ENCODE measurements at regions not wholly inside any gene's neighbourhood (a gene's known extent, or its start where the extent isn't known, plus 50 kb on each side); places are given as distances from the start of the nearest gene placed in this dataset.

DNA sequence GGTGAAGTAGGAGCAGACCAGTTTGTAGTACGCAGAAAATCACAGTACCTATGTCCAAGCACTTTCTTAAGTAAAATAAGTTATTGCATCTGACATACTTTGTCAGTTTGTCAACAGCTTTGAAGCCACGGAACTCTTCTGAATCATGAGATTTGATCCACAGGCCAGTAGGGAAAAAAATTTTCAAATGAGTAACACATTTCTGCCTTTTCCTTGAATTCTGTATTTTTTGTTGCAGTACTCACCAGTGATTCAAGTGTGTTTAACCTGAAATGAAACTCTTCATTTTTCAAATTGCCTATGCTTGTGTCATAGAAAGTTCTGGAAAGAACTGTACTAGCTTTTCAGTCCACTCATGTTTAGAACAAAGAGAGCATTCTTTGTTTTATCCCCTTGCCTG, 337.7 kb downstream of the GATA3 start:
- Mint-ChIP-seq H3K9me3 (ENCODE audit: low read depth) (no peaks in the 10 kb centered on the region), H3K4me3 (no peak overlapping the region), H3K27ac (no peak overlapping the region), H3K36me3 (ENCODE audit: low read depth) (no peaks in the 10 kb centered on the region), H3K27me3 (no peaks in the 10 kb centered on the region), H3K4me1 (peaks cover 6% of the 10 kb centered on the region)
- POLR2A ChIA-PET = no interaction called here
- CTCF ChIA-PET = no interaction called here
- intact Hi-C loops (cut with DNase I, micrococcal nuclease) = no loop called here
- DNase-seq = no peak
- ATAC-seq = no peak

DNA sequence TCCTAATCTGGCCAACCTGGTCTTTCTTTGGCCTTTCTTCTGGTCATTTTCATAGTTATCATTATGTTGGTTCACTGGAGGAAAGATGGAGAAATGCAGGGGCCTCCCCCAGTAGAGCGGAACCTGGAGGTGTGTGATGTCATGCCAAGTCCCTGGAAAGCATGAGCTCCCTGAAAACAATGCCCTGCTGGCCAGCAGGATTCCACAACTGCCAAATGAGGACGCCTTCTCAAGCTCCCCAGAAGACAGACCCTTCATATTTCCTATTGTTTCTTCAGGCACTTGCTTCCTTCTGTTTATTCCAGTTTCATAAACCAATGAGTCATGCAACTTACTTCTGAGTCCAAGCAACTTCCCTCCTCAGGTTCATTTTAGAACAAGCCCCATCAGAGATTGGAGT, 339.0 kb downstream of the GATA3 start:
- Mint-ChIP-seq H3K4me1 (peaks cover 9% of the 10 kb centered on the region), H3K27ac (no peak overlapping the region), H3K36me3 (ENCODE audit: low read depth) (no peaks in the 10 kb centered on the region)

DNA sequence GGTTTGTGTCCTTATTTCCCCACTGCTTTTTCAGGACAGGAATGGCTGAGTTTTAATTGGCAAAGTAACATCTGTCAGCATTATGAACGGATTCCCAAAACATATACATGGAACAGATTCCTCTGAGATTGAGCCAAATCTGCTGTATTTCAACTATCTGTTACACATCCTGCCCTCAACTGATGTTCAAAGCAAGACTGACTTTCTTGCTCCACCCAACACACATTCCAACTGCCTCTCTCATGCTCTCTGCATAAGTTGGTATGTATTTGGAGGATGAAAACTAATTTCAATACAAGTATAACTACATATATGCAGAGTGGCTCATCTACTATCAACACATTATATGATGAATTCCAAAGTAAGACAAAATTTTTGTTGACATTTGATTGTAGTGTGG, 342.2 kb downstream of the GATA3 start:
- peaks cover 26% of the 10 kb centered on the region for H3K4me1 Mint-ChIP-seq
- H3K27ac Mint-ChIP-seq = no peak overlapping the region
- H3K36me3 Mint-ChIP-seq (ENCODE audit: low read depth) = no peaks in the 10 kb centered on the region
- intact Hi-C loops (cut with DNase I, micrococcal nuclease) = no loop called here
- ATAC-seq (no peak), DNase-seq (no peak)
- ChIA-PET POLR2A (no interaction called here), CTCF (interaction anchor here (0.6 to 0.7 kb wide), 2 partner anchors 451 to 539 kb away, joined by 3 read pairs; no protein-coding TSS in a partner anchor)
- no peaks in the 10 kb centered on the region for H3K27me3 Mint-ChIP-seq
- no peak overlapping the region for H3K4me3 Mint-ChIP-seq
- H3K9me3 Mint-ChIP-seq (ENCODE audit: low read depth) = no peaks in the 10 kb centered on the region

More for the DNA sequence above, 339.0 kb downstream of the GATA3 start:
- no peak overlapping the region for H3K4me3 Mint-ChIP-seq
- POLR2A ChIA-PET = interaction anchor here (0.9 kb wide), 1 partner anchor 9 kb away, joined by 4 read pairs; no protein-coding TSS in a partner anchor
- ATAC-seq (no peak), DNase-seq (no peak)
- H3K27me3 Mint-ChIP-seq = no peaks in the 10 kb centered on the region
- H3K9me3 Mint-ChIP-seq (ENCODE audit: low read depth) = no peaks in the 10 kb centered on the region
- intact Hi-C loops (cut with DNase I, micrococcal nuclease) = no loop called here
- CTCF ChIA-PET = no interaction called here

DNA sequence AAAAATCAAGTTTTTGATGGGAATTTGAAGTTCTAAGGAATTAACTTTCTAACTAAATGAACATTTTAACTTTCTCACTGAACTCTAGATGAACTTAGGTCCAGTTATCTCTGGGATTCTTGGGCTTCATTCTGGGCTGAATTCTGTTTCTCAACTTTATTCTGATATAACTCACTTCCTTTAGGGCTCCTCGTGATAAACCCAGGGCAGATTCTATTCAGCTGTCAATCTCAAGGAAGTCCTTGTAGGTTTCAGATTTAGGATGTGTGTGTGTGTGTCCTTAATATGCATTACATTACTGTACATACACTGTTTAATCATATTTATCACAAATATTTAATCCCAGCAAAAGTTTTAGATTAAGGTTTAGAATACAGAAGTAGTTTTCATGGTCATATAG, 344.3 kb downstream of the GATA3 start:
- H3K4me3 Mint-ChIP-seq = no peak overlapping the region
- no peak overlapping the region for H3K27ac Mint-ChIP-seq
- intact Hi-C loops (cut with DNase I, micrococcal nuclease) = no loop called here
- ChIA-PET POLR2A (no interaction called here), CTCF (no interaction called here)
- peaks cover 47% of the 10 kb centered on the region for H3K4me1 Mint-ChIP-seq
- H3K9me3 Mint-ChIP-seq (ENCODE audit: low read depth) = no peaks in the 10 kb centered on the region
- DNase-seq (no peak), ATAC-seq (no peak)
- H3K36me3 Mint-ChIP-seq (ENCODE audit: low read depth) = no peaks in the 10 kb centered on the region
- no peaks in the 10 kb centered on the region for H3K27me3 Mint-ChIP-seq

DNA sequence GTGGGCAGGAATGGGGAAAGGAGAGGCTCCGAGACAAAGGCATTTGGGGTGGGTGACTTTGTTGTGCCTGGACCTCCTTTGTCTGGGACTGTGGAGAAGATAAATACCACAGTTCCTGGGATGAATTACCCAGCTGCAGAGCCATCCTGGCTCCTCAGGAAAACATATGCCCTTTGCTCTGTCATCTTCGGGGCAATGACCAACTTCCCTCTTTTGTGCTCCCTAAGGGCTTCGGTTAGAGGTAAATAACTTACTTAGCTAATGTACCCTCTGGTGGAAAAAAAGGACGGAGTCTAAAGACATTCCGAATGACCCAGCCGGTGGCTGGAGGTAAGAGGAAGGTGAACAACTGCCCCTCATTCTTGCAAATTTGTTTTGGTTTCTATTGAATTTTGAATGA, 345.7 kb downstream of the GATA3 start:
- POLR2A ChIA-PET = no interaction called here
- Mint-ChIP-seq H3K4me1 (peaks cover 58% of the 10 kb centered on the region), H3K9me3 (ENCODE audit: low read depth) (no peaks in the 10 kb centered on the region), H3K4me3 (no peak overlapping the region), H3K27ac (no peak overlapping the region), H3K27me3 (no peaks in the 10 kb centered on the region), H3K36me3 (ENCODE audit: low read depth) (no peaks in the 10 kb centered on the region)
- intact Hi-C loops (cut with DNase I, micrococcal nuclease) = loop anchor here (5.0 kb wide), 6 partner anchors 38 to 692 kb away; no protein-coding TSS in a partner anchor
- DNase-seq (no peak), ATAC-seq (no peak)
- CTCF ChIA-PET = interaction anchor here (1.1 kb wide), 1 partner anchor 81 kb away, joined by 3 read pairs; no protein-coding TSS in a partner anchor

DNA sequence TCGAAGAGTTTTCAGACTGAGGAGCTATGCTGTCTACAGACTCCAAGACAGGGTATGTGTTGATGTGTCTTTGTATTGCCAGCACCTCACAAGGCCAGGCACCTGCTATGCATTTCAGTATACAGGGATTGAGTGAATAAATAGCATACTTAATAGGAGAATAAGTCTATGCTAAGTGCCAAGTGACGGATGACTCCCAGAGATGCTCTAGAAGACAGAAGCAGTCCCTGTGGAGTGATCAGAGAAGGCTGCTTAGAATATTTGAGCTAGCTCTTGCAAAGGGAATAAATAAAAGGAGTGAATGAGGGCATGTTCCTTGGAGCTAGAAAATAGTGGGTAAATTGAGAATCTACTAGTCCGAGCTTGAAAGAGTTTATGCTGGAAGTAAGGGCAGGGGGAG, 346.4 kb downstream of the GATA3 start:
- CTCF ChIA-PET = interaction anchor here (0.7 to 1.1 kb wide), 2 partner anchors 82 to 217 kb away, joined by 3 read pairs; no protein-coding TSS in a partner anchor
- no peak overlapping the region for H3K27ac Mint-ChIP-seq

DNA sequence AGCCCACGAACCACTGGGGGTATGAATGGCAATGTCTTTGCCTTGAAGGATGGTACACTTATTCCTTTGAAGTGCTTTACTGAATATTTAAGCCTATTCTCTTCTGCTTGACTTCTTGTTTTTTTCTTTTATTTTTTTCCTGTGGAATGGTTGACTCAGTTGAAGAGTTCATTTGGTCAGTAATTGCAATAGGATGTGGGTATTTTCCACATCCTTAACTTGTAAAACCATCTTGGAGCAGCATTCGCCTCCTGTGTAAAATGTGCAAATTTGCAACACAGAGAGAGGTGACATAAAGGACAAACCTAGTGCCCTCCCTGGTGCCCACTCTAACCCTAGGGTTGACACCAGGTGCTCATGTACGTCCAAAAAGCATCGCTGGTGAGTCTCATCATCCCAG, 347.0 kb downstream of the GATA3 start:
- CTCF ChIA-PET = interaction anchor here (0.5 to 1.4 kb wide), 4 partner anchors 83 to 1983 kb away, joined by 3 read pairs; no protein-coding TSS in a partner anchor
- H3K27me3 Mint-ChIP-seq = no peaks in the 10 kb centered on the region
- ATAC-seq = no peak
- H3K27ac Mint-ChIP-seq = no peak overlapping the region
- no peak overlapping the region for H3K4me3 Mint-ChIP-seq
- H3K36me3 Mint-ChIP-seq (ENCODE audit: low read depth) = no peaks in the 10 kb centered on the region
- intact Hi-C loops (cut with DNase I, micrococcal nuclease) = loop anchor here (5.0 kb wide), 6 partner anchors 39 to 691 kb away; no protein-coding TSS in a partner anchor
- no peak for DNase-seq
- H3K9me3 Mint-ChIP-seq (ENCODE audit: low read depth) = no peaks in the 10 kb centered on the region
- peaks cover 66% of the 10 kb centered on the region for H3K4me1 Mint-ChIP-seq
- POLR2A ChIA-PET = no interaction called here

More for the DNA sequence above, 346.4 kb downstream of the GATA3 start:
- H3K9me3 Mint-ChIP-seq (ENCODE audit: low read depth) = no peaks in the 10 kb centered on the region
- intact Hi-C loops (cut with DNase I, micrococcal nuclease) = loop anchor here (5.0 kb wide), 6 partner anchors 39 to 691 kb away; no protein-coding TSS in a partner anchor
- H3K27me3 Mint-ChIP-seq = no peaks in the 10 kb centered on the region
- ATAC-seq (no peak), DNase-seq (no peak)
- no peaks in the 10 kb centered on the region for H3K36me3 Mint-ChIP-seq (ENCODE audit: low read depth)
- H3K4me1 Mint-ChIP-seq = peaks cover 61% of the 10 kb centered on the region
- POLR2A ChIA-PET = no interaction called here
- H3K4me3 Mint-ChIP-seq = no peak overlapping the region

DNA sequence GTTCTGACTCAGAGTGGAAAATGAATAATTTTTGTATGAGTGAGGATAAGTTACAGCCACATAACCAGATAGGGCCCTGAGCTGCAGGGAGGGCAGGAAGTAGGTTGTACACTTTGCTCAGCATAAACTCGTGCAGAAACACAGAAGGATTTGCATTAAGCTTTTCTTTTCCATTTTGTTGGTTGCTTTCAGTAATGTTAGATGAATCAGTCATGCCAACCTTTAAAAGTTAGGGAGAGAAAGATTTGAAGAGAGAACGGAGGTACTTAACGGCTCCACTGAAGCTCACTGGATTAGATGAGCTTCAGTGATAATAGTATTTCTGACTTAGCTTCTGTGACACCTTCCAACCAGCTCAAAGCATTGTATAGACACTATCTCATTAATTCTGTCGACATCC, 348.1 kb downstream of the GATA3 start:
- intact Hi-C loops (cut with DNase I, micrococcal nuclease) = loop anchor here (1.0 to 5.0 kb wide), 12 partner anchors 40 to 690 kb away; partner anchors contain the start of gene GATA3 (in 1 of the 2)
- no peaks in the 10 kb centered on the region for H3K27me3 Mint-ChIP-seq
- H3K27ac Mint-ChIP-seq = peak overlapping the region; percentile 79
- H3K4me1 Mint-ChIP-seq = peaks cover 74% of the 10 kb centered on the region
- H3K36me3 Mint-ChIP-seq (ENCODE audit: low read depth) = no peaks in the 10 kb centered on the region
- peak overlapping the region; percentile 26 for H3K4me3 Mint-ChIP-seq
- DNase-seq (peak; percentile 69), ATAC-seq (peak; percentile 93)
- no peaks in the 10 kb centered on the region for H3K9me3 Mint-ChIP-seq (ENCODE audit: low read depth)
- ChIA-PET POLR2A (interaction anchor here (0.6 to 1.1 kb wide), 3 partner anchors 9 to 337 kb away, joined by 3 to 4 read pairs (median 3); no protein-coding TSS in a partner anchor), CTCF (interaction anchor here (0.7 to 1.4 kb wide), 4 partner anchors 14 to 343 kb away, joined by 3 read pairs; no protein-coding TSS in a partner anchor)

DNA sequence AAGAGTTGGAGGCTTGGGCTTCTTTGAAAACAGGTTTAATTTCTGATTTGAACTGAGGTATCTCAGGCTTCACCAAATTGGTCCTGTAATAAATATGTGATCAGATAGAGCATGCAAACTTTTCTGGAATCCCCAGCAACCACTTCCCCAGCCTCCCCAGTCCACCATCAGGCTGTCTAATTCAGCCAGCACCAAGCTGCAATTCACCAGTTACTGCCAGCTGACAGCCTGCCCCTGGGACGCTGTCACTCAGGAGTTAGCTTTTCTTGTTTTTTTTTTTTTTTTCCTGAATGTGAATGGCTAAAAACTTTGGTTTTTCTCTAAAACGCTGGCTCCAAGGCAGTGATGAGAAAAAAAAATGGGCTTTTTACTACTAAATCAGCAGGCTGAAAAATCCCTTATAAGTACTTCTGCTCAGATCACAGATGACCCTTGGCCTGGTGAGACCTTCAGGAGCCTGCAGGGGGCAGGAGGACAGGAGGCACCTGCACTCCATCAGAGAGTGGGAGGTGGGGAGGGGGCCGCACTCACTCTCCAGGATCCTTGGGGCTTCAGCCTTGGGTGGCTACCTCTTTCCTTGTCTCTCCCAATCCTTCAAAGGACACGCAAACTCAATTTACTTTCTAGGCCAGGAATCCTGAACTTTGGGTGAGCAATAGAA, 349.4 kb downstream of the GATA3 start:
- peak overlapping the region; percentile 55 for H3K4me3 Mint-ChIP-seq
- H3K4me1 Mint-ChIP-seq = peaks cover 70% of the 10 kb centered on the region
- no peaks in the 10 kb centered on the region for H3K9me3 Mint-ChIP-seq (ENCODE audit: low read depth)
- H3K27ac Mint-ChIP-seq = peak overlapping the region; percentile 79
- ChIA-PET POLR2A (interaction anchor here (0.6 kb wide), 3 partner anchors 89 to 165 kb away, joined by 3 to 5 read pairs (median 4); no protein-coding TSS in a partner anchor), CTCF (interaction anchor here (0.7 kb wide), 1 partner anchor 1474 kb away, joined by 3 read pairs; no protein-coding TSS in a partner anchor)
- H3K27me3 Mint-ChIP-seq = no peaks in the 10 kb centered on the region
- intact Hi-C loops (cut with DNase I, micrococcal nuclease) = loop anchor here (2.0 to 5.0 kb wide), 12 partner anchors 42 to 688 kb away; partner anchors contain the start of gene GATA3 (in 1 of the 2)
- no peaks in the 10 kb centered on the region for H3K36me3 Mint-ChIP-seq (ENCODE audit: low read depth)
- ATAC-seq (no peak), DNase-seq (no peak)

DNA sequence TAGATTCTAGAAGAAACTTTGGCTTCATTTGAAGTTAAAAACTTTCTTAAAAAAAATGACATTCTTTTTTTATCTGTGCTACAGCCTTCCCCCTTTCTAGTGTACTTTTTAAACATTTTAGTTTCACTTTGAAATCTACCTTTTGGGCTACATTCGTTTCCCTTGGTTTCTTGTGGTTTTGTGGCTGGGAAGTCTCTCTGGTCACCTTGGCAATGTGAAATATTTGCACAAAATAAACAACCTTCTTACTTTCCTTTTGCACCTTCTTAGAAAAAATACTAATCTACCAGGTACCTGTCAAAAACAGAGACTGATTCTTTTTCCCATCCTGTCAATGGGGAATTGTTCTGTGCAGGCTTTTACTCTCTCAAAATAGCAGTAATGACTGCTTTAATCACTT, 350.2 kb downstream of the GATA3 start:
- intact Hi-C loops (cut with DNase I, micrococcal nuclease) = loop anchor here (2.0 to 5.0 kb wide), 7 partner anchors 42 to 688 kb away; no protein-coding TSS in a partner anchor
- H3K9me3 Mint-ChIP-seq (ENCODE audit: low read depth) = no peaks in the 10 kb centered on the region
- H3K4me1 Mint-ChIP-seq = peaks cover 69% of the 10 kb centered on the region
- CTCF ChIA-PET = interaction anchor here (0.8 kb wide), 1 partner anchor 53 kb away, joined by 3 read pairs; no protein-coding TSS in a partner anchor
- H3K4me3 Mint-ChIP-seq = peak overlapping the region; percentile 55
- peak; percentile 10 for ATAC-seq
- no peaks in the 10 kb centered on the region for H3K27me3 Mint-ChIP-seq
- peak overlapping the region; percentile 73 for H3K27ac Mint-ChIP-seq
- POLR2A ChIA-PET = no interaction called here
- DNase-seq = peak; percentile 49
- H3K36me3 Mint-ChIP-seq (ENCODE audit: low read depth) = no peaks in the 10 kb centered on the region

DNA sequence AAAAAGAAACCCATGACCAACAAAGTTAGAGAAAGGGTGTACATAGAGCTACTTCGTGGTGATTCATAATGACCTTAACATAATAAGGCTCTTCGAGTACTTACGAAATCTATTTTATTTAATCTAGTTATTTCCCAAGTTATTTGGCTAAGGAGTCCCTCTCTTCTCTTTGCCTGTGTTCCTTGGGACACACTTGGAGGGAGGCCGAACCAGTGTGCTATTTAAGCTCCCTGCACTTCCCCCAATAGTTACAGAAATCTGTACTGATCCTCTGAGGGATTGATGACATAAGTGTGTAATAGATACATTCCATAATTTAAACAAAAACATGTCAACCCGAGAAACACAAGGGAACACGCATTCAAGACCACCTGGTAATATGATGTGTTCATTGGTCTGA, 351.1 kb downstream of the GATA3 start:
- no peak overlapping the region for H3K27ac Mint-ChIP-seq
- intact Hi-C loops (cut with DNase I, micrococcal nuclease) = loop anchor here in 1 of 2 experiments (2.0 kb wide), 1 partner anchor 621 kb away; no protein-coding TSS in a partner anchor
- POLR2A ChIA-PET = no interaction called here

More for the DNA sequence above, 351.1 kb downstream of the GATA3 start:
- H3K4me1 Mint-ChIP-seq = peaks cover 66% of the 10 kb centered on the region
- H3K4me3 Mint-ChIP-seq = no peak overlapping the region
- no peaks in the 10 kb centered on the region for H3K36me3 Mint-ChIP-seq (ENCODE audit: low read depth)
- ATAC-seq = no peak
- no peaks in the 10 kb centered on the region for H3K27me3 Mint-ChIP-seq
- H3K9me3 Mint-ChIP-seq (ENCODE audit: low read depth) = no peaks in the 10 kb centered on the region
- DNase-seq = no peak
- CTCF ChIA-PET = interaction anchor here (0.7 to 0.8 kb wide), 2 partner anchors 52 to 133 kb away, joined by 3 read pairs; no protein-coding TSS in a partner anchor
